HG02970 (cell line): ENCODE measurements at regions not wholly inside any gene's neighbourhood (a gene's known extent, or its start where the extent isn't known, plus 50 kb on each side); places are given as distances from the start of the nearest gene placed in this dataset.
"Not testable (repeated sequence)": the region's sequence is repeated elsewhere in the genome, so short reads cannot be mapped to it uniquely, and the experiment has no call there.

Experiments
- ATAC-seq: cut with Tn5 transposase; IDR thresholded peaks from one replicate; pipeline ENCODE4 v1.9.1; 2021; ENCODE audit warnings: mild to moderate bottlenecking, moderate library complexity, moderate number of reproducible peaks; ENCODE audit not compliant: unreplicated experiment, low FRiP score

DNA sequence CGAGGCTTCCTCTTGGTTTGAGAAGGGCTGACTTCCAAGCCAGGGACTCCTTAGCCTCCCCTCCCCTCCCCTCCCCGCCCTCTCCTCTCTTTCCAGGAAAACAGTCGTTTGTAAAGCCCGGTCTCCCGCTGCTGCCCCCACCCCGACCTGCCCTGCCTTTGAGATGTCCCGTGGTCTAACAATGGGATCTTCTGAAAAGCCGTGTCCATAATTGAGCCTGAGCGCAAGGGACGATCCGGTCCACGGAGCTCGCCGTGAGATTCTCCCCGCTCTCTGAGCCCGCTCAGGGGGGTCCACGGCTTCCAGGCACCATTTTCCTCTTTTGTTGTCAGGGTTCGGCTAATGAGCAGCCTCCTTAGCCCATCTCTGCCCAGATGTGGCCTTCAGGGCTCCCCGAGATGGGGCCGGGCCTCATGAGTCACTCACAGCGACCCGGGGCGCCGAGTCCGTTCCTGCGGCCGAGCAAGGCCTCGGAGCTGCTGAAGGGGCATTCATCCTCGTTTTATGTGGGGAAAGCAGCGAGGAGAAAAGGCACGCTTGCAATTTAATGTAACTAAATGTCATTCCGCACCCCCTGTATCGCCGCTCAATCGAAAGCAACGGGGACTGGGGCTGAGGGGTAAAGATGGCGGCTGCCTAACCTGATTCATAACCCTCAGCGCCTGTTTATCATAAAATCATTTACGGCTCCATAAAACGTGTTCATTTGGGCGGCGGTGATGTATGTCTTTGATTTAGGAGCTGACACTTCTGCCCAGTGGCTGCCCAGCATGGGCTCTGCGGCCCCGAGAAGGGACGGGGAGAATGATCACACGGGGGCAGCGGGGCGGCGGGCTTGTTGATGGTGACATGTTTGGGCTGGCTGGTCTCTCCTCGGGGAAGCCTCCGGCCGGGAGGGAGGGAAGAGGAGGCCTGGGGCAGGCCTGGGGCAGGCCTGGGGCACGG is 232.6 kb upstream of the C1orf174 start:
- ATAC-seq, result no peak

DNA sequence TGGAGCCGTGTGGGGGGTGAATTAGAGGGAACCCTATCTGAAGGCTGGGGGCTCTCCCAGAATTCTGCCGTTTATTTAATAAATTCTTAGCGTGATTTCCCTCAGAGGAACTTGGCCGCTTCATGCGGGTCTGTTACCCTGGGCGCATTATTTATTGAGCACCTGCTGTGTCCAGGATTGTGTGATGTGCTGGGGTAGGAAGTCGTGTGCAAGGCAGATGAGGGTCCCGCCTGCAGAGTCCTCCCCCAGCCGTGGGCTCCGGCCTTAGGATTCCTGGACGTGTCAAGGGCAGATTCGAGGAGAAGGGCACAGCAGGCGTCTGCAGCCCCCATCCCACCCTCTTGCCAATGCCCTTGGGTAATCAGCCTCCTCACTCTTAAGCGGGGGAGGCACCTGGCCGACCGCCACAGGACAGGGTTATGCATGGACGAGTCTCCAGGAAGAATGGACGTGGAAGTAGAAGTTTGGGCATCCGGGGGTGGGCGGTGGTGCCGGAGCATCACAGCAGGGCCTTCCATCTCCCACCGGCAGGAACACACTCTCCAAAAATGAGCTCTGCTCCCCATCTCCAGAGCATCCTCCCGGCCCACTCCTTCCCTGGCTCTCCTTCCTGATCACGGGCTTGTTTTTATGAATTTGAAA is 233.3 kb upstream of the C1orf174 start:
- no peak for ATAC-seq

DNA sequence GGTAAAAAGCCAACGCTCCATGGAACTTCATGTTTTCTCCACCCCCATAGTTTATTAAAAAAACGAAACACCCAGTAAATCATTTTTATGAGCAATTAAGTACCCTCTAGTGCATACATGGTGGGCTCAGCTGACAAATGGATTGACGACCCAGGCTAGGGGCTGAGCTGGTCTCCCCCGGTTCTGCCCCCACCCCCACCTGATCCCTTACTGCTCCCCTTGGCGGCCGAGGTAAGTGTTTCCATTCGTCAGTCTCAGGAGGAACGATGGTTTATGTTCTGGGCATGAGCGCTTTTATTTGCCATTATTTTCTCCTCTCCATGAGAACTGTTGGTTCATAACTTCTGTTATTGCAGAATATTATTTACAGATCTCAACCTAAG is 233.9 kb upstream of the C1orf174 start:
- no peak for ATAC-seq

DNA sequence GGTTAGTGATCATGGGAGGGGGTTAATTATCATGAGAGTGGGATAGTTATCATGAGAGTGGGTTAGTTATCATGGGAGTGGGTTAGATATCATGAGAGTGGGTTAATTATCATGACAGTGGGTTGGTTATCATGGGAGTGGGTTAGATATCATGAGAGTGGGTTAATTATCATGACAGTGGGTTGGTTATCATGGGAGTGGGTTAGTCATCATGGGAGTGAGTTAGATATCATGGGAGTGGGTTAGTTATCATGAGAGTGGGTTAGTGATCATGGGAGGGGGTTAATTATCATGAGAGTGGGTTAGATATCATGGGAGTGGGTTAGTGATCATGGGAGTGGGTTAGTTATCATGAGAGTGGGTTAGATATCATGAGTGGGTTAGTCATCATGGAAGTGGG is 235.8 kb upstream of the C1orf174 start:
- not testable (repeated sequence) for ATAC-seq

DNA sequence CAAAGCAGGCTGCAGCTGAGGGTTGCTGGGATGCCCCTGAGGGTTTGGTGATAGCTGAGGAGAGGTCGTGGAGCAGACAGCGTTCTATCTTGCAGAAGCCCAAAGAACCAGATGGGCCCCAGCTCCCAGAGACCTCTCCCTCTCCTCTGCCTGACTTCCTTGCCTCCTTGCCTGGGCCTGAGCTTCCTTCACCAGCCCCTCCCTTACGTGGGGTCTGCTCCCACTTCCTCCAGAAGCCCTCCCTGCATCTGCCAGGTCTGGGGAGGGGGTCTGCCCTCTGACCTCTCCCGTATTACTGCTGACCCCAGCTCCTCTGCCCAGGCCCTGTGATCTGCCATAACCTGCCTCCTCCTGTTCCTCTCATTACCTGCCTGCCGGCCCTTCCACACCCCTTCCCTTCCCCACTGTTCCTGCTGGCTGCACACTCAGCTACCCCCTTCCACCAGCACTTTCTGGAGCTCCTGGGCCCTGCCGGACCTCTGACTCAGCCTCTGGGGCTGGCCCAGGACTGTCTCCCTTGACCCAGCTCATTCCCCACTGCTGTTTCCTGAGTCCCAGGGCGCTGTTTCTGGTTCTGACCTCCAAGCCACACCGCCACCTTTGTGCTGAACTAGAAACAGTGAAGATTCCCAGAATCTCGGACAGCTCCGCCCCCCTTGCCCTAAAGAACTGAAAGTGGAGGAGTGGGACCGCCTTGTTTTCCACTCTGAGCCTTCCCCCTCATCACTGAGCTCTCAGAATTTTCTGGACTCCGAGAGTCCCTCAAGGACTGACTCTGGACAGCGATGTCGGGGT is 237.7 kb upstream of the C1orf174 start:
- ATAC-seq, result no peak

DNA sequence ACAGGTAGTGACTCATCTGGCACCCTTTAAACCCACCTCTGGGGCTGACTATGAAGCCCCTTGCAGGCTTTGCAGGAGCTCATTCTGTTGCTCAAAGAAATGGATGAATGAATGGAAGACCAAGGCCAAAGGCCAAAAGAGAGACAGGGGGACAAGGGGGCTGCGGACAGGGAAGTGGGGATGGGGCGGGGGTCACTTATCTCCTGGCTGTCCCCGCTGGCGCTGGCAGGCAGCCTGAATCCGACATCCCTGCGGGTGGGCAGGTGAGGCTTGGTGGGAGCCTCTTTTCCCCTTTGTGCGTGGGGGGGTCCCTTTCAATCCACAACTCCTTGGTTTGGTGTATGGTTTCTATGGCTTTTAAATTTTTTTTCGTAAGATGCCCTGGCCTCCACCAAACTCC is 239.6 kb upstream of the C1orf174 start:
- no peak for ATAC-seq

DNA sequence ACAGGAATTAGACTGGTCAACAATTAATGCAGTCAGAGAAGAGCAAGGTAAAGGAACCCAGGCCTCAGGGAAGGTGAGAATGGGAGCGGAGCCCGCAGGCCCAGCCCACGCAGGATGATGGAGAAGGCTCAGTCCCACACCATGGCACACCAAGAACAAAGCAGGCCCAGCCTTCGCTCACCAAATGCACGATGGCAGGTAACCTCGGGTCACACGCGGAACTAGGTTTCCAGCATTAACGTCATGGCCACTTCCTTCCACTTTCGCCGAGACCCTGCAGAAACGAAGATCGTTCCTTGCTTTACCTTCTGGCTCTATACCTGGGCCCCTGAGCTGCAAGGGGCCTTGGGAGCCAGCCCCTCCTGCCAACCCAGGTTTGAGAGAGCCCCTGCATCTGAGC is 240.2 kb upstream of the C1orf174 start:
- no peak for ATAC-seq

DNA sequence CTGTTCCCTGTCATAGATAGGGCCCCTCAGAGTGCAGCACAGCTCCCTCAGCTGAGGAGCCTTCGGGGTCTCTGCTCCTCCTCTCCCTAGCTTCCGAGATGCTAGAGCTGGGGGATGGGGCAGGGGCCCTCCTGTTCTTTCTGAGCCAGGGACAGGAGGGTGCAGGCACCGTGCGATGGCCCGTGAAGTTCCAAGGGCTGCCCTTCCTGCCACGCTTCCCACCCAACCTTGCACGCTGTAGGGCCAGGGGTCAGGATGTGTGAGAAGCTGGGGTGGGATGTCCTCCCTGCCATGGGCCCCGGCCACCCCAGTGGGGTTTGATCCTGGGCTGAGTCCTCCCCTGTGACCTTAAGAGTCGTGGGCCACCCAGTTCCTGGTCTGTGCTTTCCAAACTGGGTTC is 240.7 kb upstream of the C1orf174 start:
- ATAC-seq, result no peak

DNA sequence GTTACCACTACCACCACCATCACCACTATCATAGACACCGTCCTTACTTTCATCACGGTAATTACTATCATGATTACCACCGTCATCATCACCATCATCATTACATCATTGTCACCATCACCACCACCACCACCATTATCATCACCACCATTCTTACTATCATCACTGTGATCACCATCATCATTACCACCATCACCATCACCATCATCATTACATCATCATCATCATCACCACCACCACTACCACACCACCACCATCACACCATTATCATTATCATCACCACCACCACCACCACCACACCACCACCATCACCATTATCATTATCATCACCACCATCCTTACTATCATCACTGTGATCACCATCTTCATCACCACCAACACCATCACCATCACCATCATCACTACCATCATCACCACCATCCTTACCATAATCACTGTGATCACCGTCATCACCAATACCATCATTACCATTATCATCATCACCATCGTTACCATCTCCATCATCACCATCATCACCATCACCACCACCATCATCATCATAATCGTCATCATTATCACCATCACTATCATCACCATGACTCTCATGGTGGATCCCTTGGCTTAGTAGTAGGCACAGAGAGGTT is 244.4 kb upstream of the C1orf174 start:
- ATAC-seq, result no peak

DNA sequence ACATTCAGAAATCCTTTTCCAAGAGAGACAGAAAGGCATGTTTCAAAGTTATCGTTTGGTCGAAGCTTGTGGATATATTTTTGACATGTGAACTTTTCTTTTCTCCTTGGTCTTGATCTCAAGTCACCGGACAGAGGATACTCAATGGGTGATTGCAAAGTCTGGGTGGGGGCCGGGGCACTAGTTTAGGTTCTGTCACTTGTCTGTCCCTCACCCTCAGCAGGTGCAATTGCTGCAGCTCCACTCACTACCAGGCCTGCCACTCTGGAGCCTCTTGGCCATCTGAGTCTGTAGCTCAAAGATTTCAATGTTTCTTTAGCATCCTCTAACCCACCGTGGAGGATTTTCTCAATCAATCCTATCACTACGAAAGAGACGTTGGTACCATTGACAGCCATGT is 246.0 kb upstream of the C1orf174 start:
- no peak for ATAC-seq

DNA sequence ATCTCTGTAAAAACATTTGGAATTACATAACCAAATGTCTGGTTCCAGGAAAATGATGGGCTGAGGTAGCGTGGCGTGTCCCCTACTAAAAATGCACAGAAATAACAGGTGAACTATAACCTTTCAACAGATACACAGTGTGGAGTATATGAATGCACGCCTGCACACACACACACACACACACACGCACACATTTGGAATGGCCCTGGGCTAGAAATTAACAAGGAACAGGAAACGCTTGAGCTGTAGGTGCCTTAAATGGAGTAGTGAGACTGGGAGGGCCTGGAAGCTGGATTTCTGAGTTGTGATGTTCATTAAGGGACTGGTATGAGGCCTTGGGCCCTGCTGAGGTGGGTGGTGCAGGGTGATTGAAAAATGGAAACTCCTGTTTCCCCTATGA is 246.5 kb upstream of the C1orf174 start:
- no peak for ATAC-seq

DNA sequence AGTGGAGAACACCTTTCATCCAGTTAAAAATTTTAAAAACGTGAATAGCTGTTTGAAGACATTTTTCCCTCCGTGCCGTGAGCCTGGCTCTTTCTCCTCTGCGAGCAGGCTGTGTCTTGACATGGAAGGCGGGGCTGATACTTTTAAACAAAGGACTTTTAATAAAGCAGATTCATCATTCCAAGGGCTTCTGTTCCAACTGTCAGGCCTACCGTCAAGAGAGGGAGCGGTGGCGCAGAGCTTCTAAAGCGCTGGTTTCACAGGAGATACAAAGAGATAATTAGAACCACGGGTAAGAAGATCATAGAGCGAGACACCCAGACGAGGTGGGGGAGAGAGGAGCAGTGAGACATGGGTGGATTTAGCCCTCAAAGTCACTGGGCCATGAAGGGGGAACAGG is 247.4 kb upstream of the C1orf174 start:
- ATAC-seq, result no peak

DNA sequence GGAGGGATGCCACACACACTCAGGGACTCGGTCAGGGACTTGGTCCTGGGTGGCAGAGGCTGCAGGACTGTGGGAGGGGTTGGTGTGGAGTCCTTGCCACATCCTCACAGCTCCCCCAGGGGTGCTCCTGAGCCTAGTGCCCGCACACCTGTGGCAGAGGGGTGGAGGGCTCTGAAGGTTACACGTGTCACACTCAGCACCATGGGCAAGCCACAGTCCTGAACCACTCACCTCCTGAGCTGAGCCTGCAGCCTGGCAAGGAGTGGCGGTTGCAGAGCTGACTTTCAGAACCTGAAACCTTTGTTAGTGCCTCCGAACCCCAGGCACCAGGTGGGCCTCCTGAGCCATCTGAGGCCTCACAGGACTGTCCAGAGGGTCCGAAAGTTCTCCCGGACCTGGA is 249.2 kb upstream of the C1orf174 start:
- ATAC-seq, result no peak

DNA sequence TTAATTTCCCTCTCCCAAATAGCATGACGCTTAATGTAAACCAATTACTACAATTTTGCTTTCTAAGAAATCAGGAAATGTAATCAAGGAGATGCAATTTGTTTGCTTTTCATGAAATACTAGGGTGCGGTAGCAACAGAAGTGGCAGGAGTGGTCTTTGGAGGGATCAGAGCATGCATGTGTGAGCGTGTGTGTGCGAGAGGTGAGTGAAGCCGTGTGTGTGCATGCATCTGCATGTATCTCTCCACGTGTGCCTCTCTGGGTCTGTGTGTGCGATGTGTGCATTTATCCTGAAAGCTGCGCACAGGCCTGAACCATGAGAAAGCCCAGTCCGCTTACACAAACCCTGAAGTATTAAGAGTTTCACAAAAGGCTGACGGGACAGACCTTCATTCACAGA is 249.8 kb upstream of the C1orf174 start:
- no peak for ATAC-seq

DNA sequence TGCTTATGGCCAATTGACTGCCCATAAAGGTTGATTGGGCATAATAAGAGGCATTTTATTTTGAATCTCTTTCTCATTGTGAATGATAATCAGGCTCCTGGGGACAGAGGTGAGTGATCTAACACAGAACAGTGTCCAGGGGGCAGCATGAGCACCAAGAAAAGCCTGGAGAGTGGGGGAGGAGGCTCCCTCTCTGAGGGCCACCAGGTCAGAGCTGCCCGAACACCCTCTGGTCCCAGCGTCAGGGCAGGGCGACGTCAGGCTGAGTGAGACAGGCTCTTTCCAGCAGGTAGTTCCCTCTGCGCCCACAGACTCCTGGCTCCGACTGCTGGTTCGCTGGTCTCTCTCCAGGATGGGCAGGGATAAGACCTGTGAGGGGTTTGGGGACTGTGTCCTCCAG is 250.2 kb upstream of the C1orf174 start:
- no peak for ATAC-seq

DNA sequence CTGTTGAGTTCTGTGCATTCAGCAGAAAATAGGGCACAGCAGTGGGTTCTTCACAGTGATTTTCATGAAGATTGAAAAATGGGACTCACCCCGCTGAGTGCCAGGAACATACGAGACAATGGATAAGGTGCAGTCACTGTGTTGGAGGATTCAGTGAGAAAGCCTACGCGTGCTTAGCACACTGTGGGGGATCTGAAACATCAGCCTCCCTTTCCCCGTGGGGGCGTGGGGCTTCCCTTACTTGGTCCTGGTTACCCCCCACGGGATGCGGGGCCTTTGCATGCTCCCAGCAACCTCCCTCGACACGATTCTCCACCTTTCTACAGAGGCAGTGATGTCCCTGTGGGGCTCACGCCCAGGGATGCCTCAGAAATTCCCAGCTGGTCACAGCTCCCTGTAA is 252.2 kb upstream of the C1orf174 start:
- no peak for ATAC-seq

DNA sequence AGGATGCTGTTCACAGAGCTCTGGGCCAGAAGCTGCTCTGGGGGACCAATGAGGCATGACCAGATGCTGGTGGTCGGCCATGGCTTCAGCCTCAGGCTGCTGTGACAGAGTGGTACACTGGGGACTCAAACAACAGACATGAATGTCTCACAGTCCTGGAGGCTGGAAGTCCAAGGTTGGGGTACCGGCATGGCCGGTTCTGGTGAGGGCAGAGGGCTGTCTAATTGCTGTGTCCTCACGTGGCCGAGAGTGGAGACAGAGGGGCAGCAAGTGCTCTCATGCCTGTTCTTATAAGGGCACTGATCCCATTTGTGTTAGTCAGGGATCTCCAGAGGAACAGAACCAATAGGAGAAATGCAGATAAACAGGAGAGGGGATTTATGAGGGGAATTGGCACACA is 253.5 kb upstream of the C1orf174 start:
- no peak for ATAC-seq

DNA sequence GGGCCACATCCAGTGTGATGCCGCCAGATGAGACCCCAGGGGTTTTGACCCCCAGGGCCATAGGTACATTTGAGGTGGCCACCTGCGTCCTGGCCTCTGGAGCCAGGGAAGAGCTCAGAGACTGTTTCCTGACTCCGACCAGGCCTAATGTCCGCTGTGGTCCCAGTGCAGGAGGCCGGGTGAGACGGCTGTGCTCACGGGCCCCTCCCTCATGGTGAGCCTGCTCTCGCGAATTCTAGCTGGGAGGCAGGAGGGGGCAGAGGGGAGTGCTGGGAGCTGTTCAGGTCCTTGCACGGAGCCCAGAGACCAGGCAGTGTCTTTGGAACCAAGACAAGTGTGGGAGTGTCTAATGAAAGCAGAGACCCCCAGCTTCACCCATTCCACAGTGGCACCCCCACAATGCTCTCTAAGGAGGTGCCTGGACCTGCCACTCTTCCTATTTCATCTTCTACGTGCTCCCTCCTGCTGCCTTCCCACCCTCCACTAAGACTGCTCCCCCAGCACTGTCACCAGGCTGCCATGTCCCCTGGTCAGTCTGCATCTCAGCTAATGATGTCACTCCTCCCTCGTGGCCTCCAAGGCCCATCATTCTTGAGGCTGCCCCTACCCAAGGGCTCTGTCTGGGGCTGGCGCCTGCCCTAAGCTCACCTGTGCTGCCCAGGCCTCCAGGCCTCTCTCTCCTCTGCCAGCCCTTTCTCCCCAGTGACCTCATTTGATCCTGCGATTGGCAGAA is 256.3 kb upstream of the C1orf174 start:
- no peak for ATAC-seq

DNA sequence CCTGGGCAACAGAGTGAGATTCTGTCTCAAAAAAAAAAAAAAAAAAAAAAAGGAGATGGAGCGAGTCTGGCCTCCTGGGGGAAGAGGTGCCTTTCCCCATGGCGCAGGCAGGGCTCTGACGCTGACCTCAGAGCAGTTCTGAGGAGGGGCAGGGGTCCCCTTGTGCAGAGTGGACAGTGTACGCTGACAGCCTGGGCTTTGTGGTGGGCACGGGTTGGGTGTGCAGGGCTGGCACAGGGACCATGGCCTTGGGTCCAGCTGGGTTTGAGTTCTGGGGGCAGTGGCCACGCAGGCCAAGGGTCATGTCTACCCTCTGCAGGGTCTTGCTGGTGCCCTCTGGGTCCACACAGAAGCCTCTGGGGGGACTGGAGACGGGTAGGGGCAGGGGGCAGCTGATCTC is 260.1 kb upstream of the C1orf174 start:
- no peak for ATAC-seq

DNA sequence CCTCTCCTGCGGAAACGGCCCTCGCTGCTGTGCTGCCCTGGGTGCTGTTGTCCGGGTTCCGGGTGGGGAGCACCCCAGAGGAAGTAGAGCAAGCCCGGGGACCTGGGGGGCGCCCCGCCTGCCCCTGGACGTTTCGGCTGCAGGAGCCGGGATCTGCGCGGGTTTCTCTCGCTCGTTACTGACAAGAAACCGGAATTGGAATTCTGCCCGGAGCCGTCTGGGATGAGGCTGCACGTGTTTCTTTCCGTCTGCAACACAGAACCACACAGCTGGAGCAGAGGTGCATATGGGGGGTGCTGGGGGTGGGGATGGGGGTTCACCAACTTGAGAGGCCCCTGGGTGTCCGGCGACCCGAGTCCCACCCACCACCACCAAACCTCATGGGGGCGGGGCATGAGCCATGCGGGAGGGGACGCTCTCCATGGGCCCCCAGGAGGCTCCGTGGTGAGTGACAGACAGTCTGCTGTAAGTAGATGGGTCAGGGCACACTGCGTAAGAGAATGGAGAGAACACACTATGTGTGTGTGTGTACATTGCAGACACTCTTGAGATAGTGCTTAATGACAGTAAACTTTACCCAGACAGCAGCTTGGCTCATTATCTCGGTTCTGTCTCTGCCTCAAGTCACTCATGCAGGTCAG is 261.4 kb upstream of the C1orf174 start:
- no peak for ATAC-seq
